GM12892 (cell line): ENCODE measurements at regions not wholly inside any gene's neighbourhood (a gene's known extent, or its start where the extent isn't known, plus 50 kb on each side); places are given as distances from the start of the nearest gene placed in this dataset.

Experiments used
- DNase-seq: peaks from one replicate; pipeline ENCODE4 v3.0.0; 2011; ENCODE audit not compliant: insufficient read length
- FAIRE-seq: peaks from 2 replicates; lab custom pipeline; 2011; peaks lifted over from hg19 to GRCh38; lab: Jason Lieb, UNC
- POLR2A ChIP-seq: IDR thresholded peaks from 2 replicates; pipeline ENCODE4 v1.6.1; 2011; ENCODE audit warnings: low read depth, low read length, control low read depth
- POLR2AphosphoS5 ChIP-seq: IDR thresholded peaks from 2 replicates; pipeline ENCODE4 v1.6.1; 2011; ENCODE audit warnings: low read depth, low read length, control low read depth
- TAF1 ChIP-seq: IDR thresholded peaks from 2 replicates; pipeline ENCODE4 v1.6.1; 2011; ENCODE audit warnings: low read depth, mild to moderate bottlenecking, control low read depth, low read length, borderline replicate concordance

DNA sequence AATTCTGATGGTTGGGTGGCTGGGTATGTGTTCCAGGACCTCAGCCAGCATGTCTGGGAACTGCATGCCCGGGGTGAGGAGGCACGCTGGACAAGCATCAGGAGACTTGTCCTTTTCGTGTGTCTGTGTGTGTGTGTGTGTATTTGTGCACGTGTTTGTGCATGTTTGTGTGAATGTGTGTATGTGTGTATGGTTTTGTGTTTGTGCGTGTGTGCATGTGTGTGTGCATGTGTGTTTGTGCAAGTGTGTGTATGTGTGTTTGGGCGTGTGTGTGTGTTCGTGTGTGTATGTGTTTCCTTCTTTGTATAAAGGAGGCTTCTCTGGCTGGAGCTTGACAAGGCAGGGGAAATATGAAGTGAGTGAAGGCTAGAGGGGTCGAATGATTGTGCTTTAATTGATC is 491.5 kb downstream of the IRX1 start:
- no peak for DNase-seq
- no peak for TF ChIP-seq POLR2A
- no peak for TF ChIP-seq TAF1
- TF ChIP-seq POLR2AphosphoS5: no peak
- FAIRE-seq: no peak

DNA sequence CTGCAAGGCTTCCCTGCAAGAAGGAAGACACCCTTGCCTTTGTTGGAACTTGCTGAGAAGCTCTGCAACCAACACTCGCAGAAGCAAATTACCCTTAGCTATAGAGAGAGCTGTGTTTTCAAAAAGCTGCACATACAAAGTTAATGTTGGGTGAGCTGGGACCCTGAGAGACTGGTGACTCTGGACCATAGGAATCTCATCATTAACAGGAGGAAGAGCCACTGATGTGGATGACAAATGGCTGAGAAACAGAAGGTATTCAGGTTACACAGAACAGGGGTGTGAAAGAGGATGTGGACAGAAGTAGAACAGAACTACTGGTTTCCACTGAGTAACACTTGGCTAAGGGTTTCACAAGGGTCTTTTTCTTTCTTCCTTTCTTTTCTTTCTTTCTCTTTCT is 493.5 kb downstream of the IRX1 start:
- FAIRE-seq (no peak), DNase-seq (no peak)
- TF ChIP-seq POLR2A: no peak
- no peak for TF ChIP-seq POLR2AphosphoS5
- no peak for TF ChIP-seq TAF1

DNA sequence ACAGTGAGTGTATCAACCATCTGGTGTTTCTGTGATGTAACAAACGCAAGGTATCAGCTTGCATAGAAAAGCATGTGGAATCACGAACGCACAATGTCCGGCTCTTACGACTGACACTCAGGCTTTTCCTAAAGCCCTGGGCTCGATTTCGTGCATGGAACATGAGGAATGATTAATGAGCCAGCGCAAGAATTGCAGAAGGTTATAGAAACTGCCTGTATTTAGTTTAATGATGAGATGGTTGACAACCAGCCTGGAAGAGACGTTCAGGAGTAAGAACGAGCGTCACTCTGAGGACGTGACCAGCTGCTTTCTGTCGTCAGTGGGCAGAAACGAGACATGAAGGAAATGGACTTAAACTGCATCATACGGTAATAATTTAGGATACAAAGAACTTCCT is 497.6 kb downstream of the IRX1 start:
- DNase-seq: no peak

GRCh38 chr5:4093970-4094369 is 498.3 kb downstream of the IRX1 start:
- FAIRE-seq (no peak), DNase-seq (no peak)
- TF ChIP-seq POLR2AphosphoS5 (no peak), POLR2A (no peak), TAF1 (no peak)

More for the DNA sequence above, 497.6 kb downstream of the IRX1 start:
- FAIRE-seq: no peak
- TF ChIP-seq TAF1: no peak
- no peak for TF ChIP-seq POLR2AphosphoS5
- no peak for TF ChIP-seq POLR2A

- no peak for DNase-seq
- FAIRE-seq: no peak
Measured at GRCh38 chr5:4095918-4096630, 500.4 kb downstream of the IRX1 start.

DNA sequence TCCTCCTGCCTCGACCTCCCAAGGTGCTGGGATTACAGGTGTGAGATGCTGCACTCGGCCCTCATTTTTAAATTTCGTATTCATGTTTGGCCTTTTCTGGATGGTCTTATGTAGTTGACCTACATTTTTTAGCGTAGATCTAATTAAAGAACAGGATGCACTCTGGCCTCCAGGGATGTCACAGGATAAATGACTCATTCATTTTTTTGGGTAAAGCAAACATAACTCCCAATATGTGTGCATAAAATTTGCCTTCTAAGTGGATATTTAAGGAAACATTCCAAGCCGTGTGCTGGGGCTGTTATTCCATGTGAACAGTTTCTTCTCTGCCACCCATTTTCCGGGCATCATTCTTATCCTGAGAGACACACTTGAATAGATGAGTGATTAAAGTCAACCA is 501.6 kb downstream of the IRX1 start:
- FAIRE-seq (no peak), DNase-seq (no peak)

More at GRCh38 chr5:4095918-4096630, 500.4 kb downstream of the IRX1 start:
- no peak for TF ChIP-seq POLR2AphosphoS5
- TF ChIP-seq POLR2A: no peak
- TF ChIP-seq TAF1: no peak

DNA sequence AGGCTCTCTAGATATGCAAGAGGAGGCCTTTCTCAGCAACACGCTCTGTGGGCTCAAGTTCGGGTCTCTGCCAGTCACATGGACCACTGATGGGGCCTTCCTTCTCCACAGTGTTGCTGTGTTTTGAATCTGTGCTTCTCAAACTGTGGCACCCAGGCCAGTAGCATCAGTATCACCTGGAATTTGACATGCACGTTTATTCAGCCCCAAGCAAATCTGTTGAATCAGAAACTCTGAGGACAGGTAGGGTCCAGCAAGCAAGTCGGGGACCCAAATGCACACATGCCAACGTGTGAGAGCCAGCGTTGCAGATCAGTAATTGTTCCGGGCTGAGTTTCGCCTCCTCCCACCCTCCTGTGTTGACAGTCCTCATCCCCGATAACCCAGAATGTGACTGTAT is 502.6 kb downstream of the IRX1 start:
- DNase-seq (no peak), FAIRE-seq (no peak)
- no peak for TF ChIP-seq TAF1
- TF ChIP-seq POLR2AphosphoS5: no peak
- no peak for TF ChIP-seq POLR2A

More for the DNA sequence above, 501.6 kb downstream of the IRX1 start:
- TF ChIP-seq POLR2A (no peak), TAF1 (no peak), POLR2AphosphoS5 (no peak)

DNA sequence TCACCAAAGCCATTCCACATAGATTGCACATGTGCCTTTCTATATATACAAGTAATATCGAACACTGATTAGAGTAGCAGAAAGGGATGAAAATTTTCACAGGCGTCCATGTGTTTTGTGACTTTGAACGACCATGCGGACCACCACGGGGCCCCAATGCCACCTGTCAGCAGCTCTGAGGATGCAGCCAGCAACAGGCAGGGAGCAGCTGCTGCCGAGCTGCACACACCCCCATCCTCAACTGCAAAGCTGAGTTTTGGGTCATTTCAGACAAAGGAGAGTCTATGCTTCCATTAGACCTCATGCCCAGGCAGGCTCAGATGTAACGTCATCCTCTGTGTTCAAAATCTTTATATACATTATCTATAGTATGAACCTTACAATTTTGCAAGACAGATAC is 503.8 kb downstream of the IRX1 start:
- DNase-seq (no peak), FAIRE-seq (no peak)
- TF ChIP-seq POLR2A (no peak), POLR2AphosphoS5 (no peak), TAF1 (no peak)

GRCh38 chr5:4100739-4101138 is 505.1 kb downstream of the IRX1 start:
- DNase-seq (no peak), FAIRE-seq (no peak)
- no peak for TF ChIP-seq TAF1

GRCh38 chr5:4101189-4101588 is 505.6 kb downstream of the IRX1 start:
- FAIRE-seq (no peak), DNase-seq (no peak)
- TF ChIP-seq POLR2A (no peak), TAF1 (no peak), POLR2AphosphoS5 (no peak)

DNA sequence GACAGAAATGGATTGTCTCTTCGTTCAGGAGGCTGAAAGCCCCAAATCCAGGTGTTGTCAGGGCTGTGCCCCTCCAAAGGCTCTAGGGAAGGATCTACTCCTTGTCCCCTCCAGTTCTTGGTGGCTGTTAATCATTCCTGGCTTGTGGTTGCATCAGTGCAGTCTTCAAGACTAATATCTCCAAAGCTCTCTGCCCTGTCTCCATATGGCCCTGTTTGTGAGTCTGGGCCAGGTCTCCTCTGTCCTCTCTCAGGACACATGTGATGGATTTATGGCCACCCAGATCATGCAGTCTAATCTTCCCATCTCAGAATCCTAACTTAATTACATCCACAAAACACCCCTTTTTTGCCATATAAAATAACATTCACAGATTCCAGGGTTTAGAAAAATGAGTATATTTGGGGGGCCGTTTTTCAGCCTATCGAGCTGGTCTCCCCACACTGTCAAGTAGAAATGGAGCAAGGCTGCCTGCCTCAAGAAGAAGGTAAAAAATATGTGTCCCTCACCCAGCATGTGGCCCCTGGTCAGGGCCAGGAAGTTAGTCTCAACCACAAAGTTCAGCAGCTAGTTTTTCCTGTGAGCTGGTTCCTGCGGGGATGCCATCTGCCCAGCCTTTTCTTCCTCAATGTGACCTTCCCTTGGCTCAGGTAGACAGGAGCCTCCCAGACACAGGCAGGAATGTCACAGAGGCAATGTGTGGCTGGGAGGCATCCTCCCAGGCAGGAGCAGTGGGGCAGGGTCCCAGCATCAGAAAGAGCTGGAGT is 509.4 kb downstream of the IRX1 start:
- no peak for FAIRE-seq

DNA sequence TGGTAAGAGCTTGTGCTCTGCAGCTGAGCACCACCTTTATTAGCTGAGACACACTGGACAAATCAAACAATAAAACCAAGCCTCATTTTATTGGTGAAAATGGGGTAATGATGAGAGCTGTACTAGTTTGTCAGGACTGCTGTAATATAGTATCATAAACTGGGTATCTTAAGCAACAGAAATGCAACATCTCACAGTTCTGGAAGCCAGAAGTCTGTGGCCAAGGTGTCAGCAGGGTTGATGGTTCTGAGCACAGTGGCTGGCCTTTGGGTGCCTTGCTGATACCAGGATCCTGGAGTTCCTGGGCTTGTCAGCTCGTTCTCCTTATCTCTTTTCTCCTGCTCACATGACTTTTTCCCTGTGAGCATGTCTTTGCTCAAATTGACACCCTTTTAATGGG is 513.1 kb downstream of the IRX1 start:
- no peak for TF ChIP-seq POLR2A
- no peak for TF ChIP-seq TAF1
- no peak for TF ChIP-seq POLR2AphosphoS5
- DNase-seq (no peak), FAIRE-seq (no peak)

More for the DNA sequence above, 509.4 kb downstream of the IRX1 start:
- TF ChIP-seq POLR2A: no peak
- TF ChIP-seq POLR2AphosphoS5: no peak
- no peak for TF ChIP-seq TAF1
- no peak for DNase-seq
